Central memory CD8-positive, alpha-beta T cell (primary cell): ENCODE measurements at regions not wholly inside any gene's neighbourhood (a gene's known extent, or its start where the extent isn't known, plus 50 kb on each side); places are given as distances from the start of the nearest gene placed in this dataset.

ENCODE experiments used
- ATAC-seq: fragments of 150-1000 bp; cut with Tn5 transposase; replicated peaks from 2 replicates; pipeline ENCODE4 v1.10.0; 2022; ENCODE audit warnings: mild to moderate bottlenecking, moderate FRiP score, moderate number of reproducible peaks; ENCODE audit not compliant: poor library complexity, severe bottlenecking; ENCODE audit errors: extremely low read depth
- DNase-seq, 2 donors: peaks; one replicate each; pipeline ENCODE4 v3.0.0; 2021; ENCODE audit warnings: low spot score in 2 of 2
- H3K27ac Mint-ChIP-seq: one replicate; pipeline ENCODE4 v1.8.0; 2022; ENCODE audit warnings: low read depth, mild to moderate bottlenecking, moderate library complexity, mixed read lengths
- H3K27me3 Mint-ChIP-seq: one replicate; pipeline ENCODE4 v1.8.0; 2022; ENCODE audit warnings: mixed read lengths
- H3K36me3 Mint-ChIP-seq: one replicate; pipeline ENCODE4 v1.8.0; 2022; ENCODE audit warnings: mild to moderate bottlenecking, moderate library complexity, mixed read lengths; ENCODE audit not compliant: insufficient read depth
- H3K4me1 Mint-ChIP-seq: one replicate; pipeline ENCODE4 v1.8.0; 2022; ENCODE audit warnings: mixed read lengths
- H3K4me3 Mint-ChIP-seq: one replicate; pipeline ENCODE4 v1.8.0; 2022; ENCODE audit warnings: mild to moderate bottlenecking, moderate library complexity, mixed read lengths
- H3K9me3 Mint-ChIP-seq: one replicate; pipeline ENCODE4 v1.8.0; 2022; ENCODE audit warnings: mixed read lengths

DNA sequence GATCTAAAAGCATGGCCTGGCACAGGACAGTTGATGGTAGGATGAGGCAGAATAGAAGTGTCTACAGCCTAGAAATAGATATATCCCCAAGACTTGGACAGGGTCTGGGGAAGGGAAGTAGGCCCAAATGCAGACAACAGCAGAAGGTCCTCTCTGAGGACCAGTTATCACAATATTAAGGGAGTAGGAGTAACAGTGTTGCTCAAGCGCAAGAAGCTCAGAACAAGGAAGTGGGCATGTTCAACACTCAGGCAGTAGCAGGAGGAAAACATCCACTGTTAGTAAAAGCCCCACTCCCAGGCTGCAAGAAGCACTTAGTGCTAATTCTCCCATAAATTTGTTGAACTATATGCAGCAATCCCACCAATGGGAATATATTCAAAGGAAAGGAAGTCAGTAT lies 314.7 kb downstream of the METTL4 start:
- peaks cover 7% of the 10 kb centered on the region for H3K27me3 Mint-ChIP-seq
- no peak overlapping the region for H3K27ac Mint-ChIP-seq
- no peaks in the 10 kb centered on the region for H3K4me1 Mint-ChIP-seq
- no peaks in the 10 kb centered on the region for H3K9me3 Mint-ChIP-seq
- H3K4me3 Mint-ChIP-seq: no peak overlapping the region
- DNase-seq (no peak), ATAC-seq (no peak)
- H3K36me3 Mint-ChIP-seq: no peaks in the 10 kb centered on the region

DNA sequence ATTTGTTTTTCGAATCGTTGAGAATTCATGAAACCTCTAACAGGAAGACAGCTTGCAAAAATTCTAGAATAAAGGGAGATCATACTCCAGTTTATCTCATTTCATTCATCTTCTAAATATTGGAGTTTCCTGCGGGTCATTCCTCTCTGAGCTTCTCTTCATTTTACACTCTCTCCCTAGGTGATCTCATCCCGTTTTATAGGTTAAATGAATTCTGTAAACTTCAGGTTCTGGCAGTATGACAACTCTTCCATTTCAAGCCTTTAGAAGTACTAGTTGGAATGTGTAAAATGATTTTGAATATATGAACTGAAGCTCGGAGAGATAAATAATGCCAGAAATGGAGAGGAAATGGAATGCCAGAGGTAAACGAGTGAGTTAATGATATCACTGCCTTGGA lies 312.4 kb downstream of the METTL4 start:
- no peaks in the 10 kb centered on the region for H3K9me3 Mint-ChIP-seq
- peaks cover 19% of the 10 kb centered on the region for H3K27me3 Mint-ChIP-seq
- H3K4me1 Mint-ChIP-seq: no peaks in the 10 kb centered on the region
- no peak for ATAC-seq
- no peak for DNase-seq
- H3K4me3 Mint-ChIP-seq: no peak overlapping the region
- peaks cover 3% of the 10 kb centered on the region for H3K36me3 Mint-ChIP-seq
- H3K27ac Mint-ChIP-seq: no peak overlapping the region

DNA sequence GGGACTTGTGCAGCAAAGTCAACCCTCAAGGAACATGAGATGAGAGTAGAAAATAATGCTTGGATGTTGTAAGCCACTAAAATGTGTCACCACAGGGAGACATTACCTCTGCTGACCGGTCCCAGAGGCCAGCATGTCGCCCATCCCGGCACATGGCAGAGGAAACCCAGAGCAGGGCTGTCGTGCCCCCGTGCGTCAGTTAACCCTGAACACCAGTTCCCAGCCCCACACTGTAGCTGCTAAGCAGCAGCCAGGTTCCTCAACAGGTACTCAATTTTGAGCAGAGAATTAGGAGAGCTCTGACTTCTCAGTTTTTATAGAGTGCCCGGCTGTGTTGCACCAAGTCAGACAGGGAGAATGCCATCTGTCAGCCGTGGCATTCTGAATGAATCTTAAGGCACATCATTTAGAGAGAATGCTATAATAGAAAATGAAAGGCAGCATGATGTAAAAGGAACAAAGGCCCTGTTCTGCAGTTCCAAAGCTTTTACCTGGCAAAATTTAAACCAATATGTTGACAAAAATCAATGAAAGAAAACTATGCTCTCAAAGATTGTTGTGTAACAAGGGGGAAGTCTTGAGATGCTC lies 307.9 kb downstream of the METTL4 start:
- DNase-seq (no peak), ATAC-seq (no peak)
- no peaks in the 10 kb centered on the region for H3K9me3 Mint-ChIP-seq
- no peak overlapping the region for H3K27ac Mint-ChIP-seq
- no peaks in the 10 kb centered on the region for H3K4me1 Mint-ChIP-seq
- H3K27me3 Mint-ChIP-seq: peaks cover 43% of the 10 kb centered on the region
- H3K36me3 Mint-ChIP-seq: peaks cover 3% of the 10 kb centered on the region
- no peak overlapping the region for H3K4me3 Mint-ChIP-seq

DNA sequence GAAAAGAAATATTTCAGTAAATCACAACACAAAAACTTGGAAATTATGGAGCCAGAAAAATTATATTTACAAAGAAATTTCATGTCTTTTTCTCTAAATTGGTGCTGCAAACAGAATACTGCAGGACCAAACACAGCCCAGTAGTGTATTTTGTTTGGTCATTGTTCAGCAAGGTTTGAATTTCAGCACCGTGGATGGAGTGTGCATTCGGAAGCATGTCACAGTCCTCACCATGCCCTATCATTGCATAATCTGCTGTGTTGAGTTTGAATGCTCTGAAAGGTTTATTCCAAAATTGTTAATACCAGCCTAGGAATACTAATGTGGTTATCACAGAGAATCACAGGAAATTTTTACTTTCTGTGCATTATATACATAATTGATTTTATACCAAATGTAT lies 296.7 kb downstream of the METTL4 start:
- ATAC-seq (no peak), DNase-seq (no peak)
- peaks cover 29% of the 10 kb centered on the region for H3K27me3 Mint-ChIP-seq
- H3K27ac Mint-ChIP-seq: no peak overlapping the region
- no peaks in the 10 kb centered on the region for H3K9me3 Mint-ChIP-seq
- no peaks in the 10 kb centered on the region for H3K4me1 Mint-ChIP-seq
- H3K4me3 Mint-ChIP-seq: no peak overlapping the region
- H3K36me3 Mint-ChIP-seq: no peaks in the 10 kb centered on the region

DNA sequence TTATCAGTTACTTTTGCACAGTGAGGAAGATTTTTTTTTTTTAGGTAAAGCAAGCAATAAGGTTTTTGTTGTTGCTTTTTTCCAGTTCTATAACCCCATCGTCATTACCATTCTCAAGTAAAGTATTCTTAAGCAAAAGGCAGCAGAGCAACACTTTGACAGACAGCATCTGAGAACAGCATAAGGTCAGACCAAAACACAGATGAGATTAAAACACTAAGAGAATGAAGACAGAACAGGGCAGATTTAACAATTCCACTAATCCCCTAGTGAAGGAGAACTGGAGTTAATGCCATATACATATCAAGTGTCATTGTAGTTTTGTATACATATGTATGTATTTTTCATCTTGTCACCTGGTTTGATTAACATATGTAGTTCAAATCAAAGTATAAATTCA lies 290.2 kb downstream of the METTL4 start:
- Mint-ChIP-seq H3K9me3 (no peaks in the 10 kb centered on the region), H3K36me3 (no peaks in the 10 kb centered on the region), H3K4me1 (no peaks in the 10 kb centered on the region), H3K27me3 (no peaks in the 10 kb centered on the region), H3K27ac (no peak overlapping the region), H3K4me3 (no peak overlapping the region)
- DNase-seq (no peak), ATAC-seq (no peak)

DNA sequence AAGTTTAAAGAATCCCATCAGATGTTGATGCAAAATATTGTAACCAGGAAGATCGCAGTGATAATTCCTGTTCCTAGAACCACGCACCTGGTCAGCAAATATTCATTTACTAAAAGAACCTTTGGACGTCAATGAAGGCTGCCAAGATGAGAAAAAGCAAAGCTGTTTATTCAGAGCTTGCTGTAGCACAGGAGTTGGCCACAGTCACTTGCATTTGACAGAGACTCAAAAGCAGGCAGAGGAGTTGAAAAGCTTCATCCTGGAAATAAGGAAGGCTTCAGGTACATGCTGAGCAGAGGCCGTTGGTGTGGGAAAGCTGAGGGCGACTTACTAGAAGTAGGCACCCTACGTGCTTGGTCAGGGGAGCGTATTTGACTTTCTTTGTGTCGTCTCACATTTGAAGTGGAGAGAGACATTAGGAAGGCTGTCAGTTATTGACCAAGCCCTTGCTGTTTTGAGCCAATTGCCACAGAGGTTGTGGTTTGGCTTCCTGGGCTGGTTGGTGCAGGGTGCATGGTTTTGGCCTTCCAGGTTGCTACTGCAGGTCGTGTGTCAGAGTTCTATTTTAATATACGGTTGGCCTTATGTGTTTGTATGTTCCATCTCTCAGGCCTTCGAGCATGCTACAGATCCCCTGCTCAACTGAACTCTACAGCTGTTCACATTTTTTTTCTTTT lies 289.6 kb downstream of the METTL4 start:
- Mint-ChIP-seq H3K9me3 (no peaks in the 10 kb centered on the region), H3K27ac (no peak overlapping the region), H3K4me3 (no peak overlapping the region), H3K27me3 (no peaks in the 10 kb centered on the region), H3K4me1 (no peaks in the 10 kb centered on the region), H3K36me3 (no peaks in the 10 kb centered on the region)
- DNase-seq: no peak
- ATAC-seq: no peak

DNA sequence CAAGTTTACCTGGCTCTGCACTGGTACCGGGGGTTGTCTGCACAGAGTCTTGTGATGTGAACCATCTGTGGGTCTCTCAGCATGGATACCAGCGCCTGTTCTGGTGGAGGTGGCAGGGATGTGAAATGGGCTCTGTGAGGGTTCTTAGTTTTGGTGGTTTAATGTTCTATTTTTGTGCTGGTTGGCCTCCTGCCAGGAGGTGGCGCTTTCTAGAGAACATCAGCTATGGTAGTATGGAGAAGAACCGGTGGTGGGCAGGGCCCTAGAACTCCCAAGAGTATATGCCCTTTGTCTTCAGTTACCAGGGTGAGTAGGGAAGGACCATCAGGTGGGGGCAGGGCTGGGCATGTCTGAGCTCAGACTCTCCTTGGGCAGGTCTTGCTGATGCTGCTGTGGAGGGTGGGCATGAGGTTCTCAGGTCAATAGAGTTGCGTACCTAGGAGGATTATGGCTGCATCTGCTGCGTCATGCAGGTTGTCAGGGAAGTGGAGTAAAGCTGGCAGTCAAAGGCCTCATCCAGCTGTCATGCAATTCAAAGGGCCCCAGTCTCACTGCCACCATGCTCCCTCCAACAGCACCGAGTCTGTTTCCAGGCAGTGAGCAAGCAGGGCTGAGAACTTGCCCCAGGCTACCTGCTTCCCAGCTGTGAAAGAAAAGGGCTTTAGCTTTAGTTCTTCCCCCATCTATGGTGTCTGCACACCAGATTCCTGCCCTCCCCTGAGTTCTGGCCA lies 278.0 kb downstream of the METTL4 start:
- H3K4me3 Mint-ChIP-seq: no peak overlapping the region
- DNase-seq (no peak), ATAC-seq (no peak)

DNA sequence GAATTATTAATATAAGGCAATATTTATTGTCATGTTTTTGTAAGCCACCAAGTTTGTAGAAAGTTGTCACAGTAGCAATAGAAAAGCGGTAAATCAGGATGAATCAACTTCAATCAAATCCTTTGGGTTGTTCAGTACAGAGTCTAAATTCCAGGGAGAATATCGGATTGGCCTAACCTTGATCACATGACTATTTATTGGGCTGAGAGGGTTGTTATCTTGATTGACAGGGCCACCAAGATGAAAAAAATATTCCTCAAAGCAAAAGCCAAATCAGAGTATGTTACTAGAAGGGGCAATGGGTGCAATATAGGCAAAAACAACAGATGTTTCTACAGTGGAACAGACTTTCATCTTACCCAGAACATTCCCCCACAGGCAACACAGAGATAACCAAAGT lies 270.0 kb downstream of the METTL4 start:
- H3K36me3 Mint-ChIP-seq: no peaks in the 10 kb centered on the region
- H3K4me1 Mint-ChIP-seq: no peaks in the 10 kb centered on the region
- H3K4me3 Mint-ChIP-seq: no peak overlapping the region
- ATAC-seq (no peak), DNase-seq (no peak)
- no peaks in the 10 kb centered on the region for H3K9me3 Mint-ChIP-seq
- H3K27ac Mint-ChIP-seq: no peak overlapping the region
- peaks cover 58% of the 10 kb centered on the region for H3K27me3 Mint-ChIP-seq

More for the DNA sequence above, 278.0 kb downstream of the METTL4 start:
- Mint-ChIP-seq H3K4me1 (no peaks in the 10 kb centered on the region), H3K36me3 (no peaks in the 10 kb centered on the region), H3K27me3 (peaks cover 94% of the 10 kb centered on the region), H3K9me3 (no peaks in the 10 kb centered on the region), H3K27ac (no peak overlapping the region)

DNA sequence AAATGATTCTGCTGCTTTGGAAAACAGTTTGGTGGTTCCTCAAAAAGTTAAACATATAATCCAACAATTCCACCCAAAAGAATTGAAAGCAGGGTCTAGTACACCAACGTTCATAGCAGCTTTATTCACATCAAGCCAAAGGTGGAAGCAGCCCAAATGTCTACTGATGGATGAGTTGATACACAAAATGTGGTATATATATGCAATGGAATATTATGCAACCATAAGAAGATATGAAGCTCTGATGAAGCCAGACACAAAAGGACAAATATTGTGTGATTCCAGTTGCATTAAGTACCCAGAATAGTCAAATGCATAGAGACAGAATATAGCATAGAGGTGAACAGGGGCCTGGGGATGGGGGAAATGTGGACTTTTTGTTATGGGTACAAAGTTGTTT lies 269.3 kb downstream of the METTL4 start:
- DNase-seq (no peak), ATAC-seq (no peak)
- H3K4me1 Mint-ChIP-seq: no peaks in the 10 kb centered on the region
- no peak overlapping the region for H3K27ac Mint-ChIP-seq
- H3K36me3 Mint-ChIP-seq: no peaks in the 10 kb centered on the region
- H3K27me3 Mint-ChIP-seq: peaks cover 57% of the 10 kb centered on the region
- H3K9me3 Mint-ChIP-seq: no peaks in the 10 kb centered on the region
- no peak overlapping the region for H3K4me3 Mint-ChIP-seq

DNA sequence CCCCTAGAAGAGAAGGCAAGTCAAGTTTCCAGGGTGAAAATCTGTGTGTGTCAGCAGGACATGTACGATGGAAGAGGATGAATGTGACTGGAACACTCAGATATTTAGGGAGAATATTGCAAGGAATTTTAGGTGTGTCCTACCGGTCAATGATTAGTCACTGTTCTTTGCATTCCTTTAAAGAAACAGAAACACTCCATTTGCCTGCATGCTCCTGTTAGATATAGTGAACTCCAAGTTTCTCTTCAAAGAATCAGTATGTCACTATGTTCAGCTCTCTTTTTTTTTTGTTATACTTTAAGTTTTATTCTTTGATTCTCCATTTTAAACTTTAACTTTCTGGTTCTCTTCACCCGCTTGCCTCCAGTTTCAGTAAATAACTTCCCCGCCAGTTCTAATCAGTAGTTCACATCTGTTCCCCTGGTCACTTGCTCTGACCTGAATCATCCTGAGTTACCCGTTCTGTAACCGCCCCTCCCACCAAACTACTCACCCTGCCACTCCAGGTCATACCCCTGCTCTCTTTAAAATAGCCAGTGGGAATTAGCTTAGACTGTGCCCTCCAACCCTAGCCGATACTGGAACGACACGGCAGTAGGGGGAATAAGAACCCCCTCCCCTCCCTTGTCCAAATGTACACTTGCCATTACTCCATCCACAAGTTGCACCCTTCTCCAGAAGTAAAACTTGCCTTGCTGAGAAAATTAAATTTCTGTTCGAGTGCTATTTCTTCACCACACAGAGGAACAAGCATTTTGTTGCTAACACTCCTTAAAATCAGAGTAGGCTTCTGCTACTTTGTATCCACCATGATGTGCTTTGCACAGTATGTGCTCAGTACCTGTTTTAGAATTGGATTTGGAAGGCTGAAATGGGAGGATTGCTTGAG lies 268.4 kb downstream of the METTL4 start:
- no peak overlapping the region for H3K4me3 Mint-ChIP-seq

DNA sequence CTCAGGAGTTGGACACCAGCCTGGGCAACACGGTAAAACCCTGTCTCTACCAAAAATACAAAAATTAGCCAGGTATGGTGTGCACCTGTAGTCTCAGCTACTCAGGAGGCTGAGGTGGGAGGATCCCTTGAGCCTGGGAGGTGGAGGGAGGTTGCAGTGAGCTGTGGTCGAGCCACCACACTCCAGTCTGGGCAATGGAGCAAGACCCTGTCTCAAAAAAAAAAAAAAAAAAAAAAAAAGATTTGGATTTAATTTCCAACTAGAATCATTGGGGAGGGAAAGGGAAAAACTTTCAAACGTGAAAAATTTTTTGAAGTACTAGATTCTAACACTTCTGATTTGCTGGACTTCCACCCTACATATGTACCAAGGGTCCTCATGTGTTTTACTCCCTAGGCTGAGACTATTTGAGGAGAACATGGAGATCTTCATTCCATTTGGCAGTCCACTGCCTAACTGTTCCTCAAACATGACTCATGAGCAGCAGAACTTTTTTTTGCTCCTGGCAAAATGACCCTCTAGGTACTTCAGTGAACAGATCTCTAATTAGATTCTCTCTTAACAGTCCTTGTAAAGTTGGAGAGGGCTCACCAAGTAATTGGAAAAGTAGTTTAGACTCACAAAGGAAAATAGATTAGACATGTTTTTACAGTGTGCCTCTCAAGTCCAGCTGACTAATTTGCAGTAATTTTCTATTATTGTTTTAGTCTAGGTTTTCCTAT lies 267.6 kb downstream of the METTL4 start:
- Mint-ChIP-seq H3K36me3 (no peaks in the 10 kb centered on the region), H3K27me3 (peaks cover 57% of the 10 kb centered on the region)
- no peak for DNase-seq

More for the DNA sequence above, 268.4 kb downstream of the METTL4 start:
- ATAC-seq (no peak), DNase-seq (no peak)
- no peaks in the 10 kb centered on the region for H3K9me3 Mint-ChIP-seq
- peaks cover 57% of the 10 kb centered on the region for H3K27me3 Mint-ChIP-seq
- H3K4me1 Mint-ChIP-seq: no peaks in the 10 kb centered on the region
- H3K36me3 Mint-ChIP-seq: no peaks in the 10 kb centered on the region
- H3K27ac Mint-ChIP-seq: no peak overlapping the region

More for the DNA sequence above, 267.6 kb downstream of the METTL4 start:
- H3K27ac Mint-ChIP-seq: no peak overlapping the region
- ATAC-seq: no peak
- no peaks in the 10 kb centered on the region for H3K4me1 Mint-ChIP-seq
- H3K4me3 Mint-ChIP-seq: no peak overlapping the region
- no peaks in the 10 kb centered on the region for H3K9me3 Mint-ChIP-seq
